ENCODE measurements at regions not wholly inside any gene's neighbourhood (a gene's known extent, or its start where the extent isn't known, plus 50 kb on each side); places are given as distances from the start of the nearest gene placed in this dataset.

DNA sequence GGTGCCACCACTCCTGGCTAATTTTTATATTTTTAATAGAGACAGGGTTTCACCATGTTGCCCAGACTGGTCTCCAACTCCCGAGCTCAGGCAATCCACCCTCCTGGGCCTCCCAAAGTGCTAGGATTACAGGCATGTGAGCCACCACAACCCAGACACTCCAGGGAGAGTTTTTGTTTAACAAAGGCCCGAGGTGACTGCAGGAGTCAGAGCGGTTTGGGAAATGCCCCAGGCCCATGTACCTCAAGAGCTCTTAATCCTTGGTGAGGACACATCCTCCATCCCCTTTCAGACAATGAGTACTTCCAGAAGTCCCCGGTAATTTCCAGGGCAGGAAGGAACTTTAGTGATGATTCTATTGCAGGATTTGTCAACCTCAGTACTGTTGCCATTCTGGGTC, 176.0 kb downstream of the ESRRB start:
- H3K4me3 ChIP-seq, result no peak overlapping the region
- no peak overlapping the region for H3K27ac ChIP-seq
- DNase-seq (no peak), ATAC-seq (no peak)
- H3K27me3 ChIP-seq, result no peaks in the 10 kb centered on the region
- H3K4me1 ChIP-seq, result no peaks in the 10 kb centered on the region
- intact Hi-C loops (cut with DNase I), result no loop called here
- no peaks in the 10 kb centered on the region for H3K36me3 ChIP-seq
- TF ChIP-seq, protein P1, sequence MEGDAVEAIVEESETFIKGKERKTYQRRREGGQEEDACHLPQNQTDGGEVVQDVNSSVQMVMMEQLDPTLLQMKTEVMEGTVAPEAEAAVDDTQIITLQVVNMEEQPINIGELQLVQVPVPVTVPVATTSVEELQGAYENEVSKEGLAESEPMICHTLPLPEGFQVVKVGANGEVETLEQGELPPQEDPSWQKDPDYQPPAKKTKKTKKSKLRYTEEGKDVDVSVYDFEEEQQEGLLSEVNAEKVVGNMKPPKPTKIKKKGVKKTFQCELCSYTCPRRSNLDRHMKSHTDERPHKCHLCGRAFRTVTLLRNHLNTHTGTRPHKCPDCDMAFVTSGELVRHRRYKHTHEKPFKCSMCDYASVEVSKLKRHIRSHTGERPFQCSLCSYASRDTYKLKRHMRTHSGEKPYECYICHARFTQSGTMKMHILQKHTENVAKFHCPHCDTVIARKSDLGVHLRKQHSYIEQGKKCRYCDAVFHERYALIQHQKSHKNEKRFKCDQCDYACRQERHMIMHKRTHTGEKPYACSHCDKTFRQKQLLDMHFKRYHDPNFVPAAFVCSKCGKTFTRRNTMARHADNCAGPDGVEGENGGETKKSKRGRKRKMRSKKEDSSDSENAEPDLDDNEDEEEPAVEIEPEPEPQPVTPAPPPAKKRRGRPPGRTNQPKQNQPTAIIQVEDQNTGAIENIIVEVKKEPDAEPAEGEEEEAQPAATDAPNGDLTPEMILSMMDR (IDR thresholded peaks at IDR 0.05), result no peak
- no peaks in the 10 kb centered on the region for H3K9me3 ChIP-seq

DNA sequence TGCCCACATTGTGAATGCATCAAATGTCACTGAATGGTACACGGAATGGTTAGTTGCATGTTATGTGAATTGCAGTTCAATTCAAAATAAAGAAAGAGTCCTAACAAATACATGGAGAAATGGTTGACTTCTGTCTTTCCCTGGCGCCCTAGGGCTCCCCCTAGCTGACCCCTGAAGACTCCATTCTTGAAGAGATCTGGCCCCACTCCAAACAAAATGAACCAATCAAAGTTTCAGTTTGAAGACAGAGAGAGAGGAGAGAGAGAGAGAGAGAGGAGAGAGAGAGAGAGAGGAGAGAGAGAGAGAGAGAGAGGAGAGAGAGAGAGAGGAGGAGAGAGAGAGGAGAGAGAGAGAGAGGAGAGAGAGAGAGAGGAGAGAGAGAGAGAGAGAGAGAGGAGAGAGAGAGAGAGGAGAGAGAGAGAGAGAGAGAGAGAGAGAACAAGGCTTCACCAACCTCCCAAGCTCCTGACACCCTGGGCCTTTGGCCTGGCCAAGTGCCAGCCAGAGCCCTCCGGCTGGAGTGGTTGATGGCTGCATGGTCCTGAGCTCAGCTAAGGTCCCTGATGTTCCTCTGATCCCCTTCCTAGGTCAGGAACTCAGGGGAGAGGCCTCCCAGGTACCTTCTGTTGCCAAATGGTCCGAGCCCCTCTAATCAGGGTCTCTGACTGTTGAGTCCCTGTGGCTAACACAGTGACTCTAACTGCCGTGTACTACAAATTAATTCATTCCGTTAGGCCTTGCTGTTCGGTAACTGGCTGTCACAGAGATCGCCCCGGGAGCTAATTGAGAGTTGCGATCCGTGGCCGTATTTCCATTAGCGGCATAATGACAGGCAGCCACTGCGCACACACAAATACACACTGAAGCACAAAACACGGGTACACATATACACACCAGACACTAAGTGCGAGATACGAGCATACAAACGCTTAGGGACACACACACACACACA, 188.8 kb downstream of the ESRRB start:
- no peaks in the 10 kb centered on the region for H3K36me3 ChIP-seq
- TF ChIP-seq, protein P1 (IDR thresholded peaks at IDR 0.05), result no peak
- no peak overlapping the region for H3K27ac ChIP-seq
- ATAC-seq (no peak), DNase-seq (no peak)
- H3K4me3 ChIP-seq, result no peak overlapping the region
- H3K4me1 ChIP-seq, result no peaks in the 10 kb centered on the region
- H3K27me3 ChIP-seq, result no peaks in the 10 kb centered on the region
- intact Hi-C loops (cut with DNase I), result no loop called here
- no peaks in the 10 kb centered on the region for H3K9me3 ChIP-seq

DNA sequence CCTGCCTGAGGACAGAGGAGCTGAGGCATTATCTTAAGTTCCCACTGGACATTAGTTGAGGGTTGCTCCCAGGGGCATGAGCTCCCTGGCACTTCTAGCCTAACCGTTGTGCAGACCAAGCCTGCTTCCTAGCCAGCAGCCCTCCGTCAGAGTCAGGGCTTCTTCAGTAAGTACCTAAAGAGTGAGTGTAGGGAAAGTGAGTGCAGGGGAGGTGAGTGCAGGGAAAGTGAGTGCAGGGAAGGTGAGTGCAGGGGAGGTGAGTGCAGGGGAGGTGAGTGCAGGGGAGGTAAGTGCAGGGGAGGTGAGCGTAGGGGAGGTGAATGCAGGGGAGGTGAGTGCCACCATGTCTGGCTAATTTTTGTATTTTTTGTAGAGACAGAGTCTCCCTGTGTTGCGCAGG, 190.5 kb downstream of the ESRRB start:
- H3K4me3 ChIP-seq, result no peak overlapping the region
- H3K9me3 ChIP-seq, result no peaks in the 10 kb centered on the region
- intact Hi-C loops (cut with DNase I), result no loop called here
- ATAC-seq (no peak), DNase-seq (no peak)
- no peaks in the 10 kb centered on the region for H3K36me3 ChIP-seq
- H3K4me1 ChIP-seq, result no peaks in the 10 kb centered on the region
- H3K27me3 ChIP-seq, result no peaks in the 10 kb centered on the region
- no peak overlapping the region for H3K27ac ChIP-seq
- TF ChIP-seq, protein P1 (IDR thresholded peaks at IDR 0.05), result no peak

DNA sequence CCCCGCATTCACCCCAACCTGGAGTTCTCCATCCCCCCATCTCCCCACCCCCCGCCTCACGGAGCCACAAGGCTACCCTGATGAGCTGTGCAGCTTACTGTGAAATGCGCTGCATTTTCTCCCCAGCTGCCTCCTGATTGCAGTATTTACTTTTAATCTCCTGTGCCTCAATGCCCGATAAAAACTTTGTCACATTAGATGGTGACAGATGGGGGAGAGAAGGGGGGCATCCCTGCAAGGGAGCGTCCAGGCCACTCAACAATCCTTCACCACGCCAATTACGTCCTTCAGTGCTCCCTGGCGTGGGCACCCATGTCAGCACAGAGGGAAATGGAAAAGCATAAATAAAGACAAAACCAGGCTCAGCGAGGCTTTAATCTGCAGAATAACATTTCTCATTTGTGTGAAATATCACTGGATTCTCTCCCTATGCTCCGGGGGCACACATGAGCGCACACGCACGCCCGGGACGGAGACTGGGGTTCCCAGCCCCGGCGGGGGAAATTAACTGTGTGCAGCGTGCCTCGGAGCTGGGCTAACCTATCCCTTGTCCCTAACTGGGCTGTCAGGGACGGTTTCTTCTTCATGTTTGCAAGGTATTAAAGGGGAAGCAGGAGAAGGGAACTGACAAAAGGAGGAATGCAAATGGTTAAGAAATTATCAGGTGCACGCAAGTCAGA, 186.7 kb upstream of the VASH1 start:
- TF ChIP-seq, protein P1 (IDR thresholded peaks at IDR 0.05), result no peak
- Histone ChIP-seq H3K4me3 (no peak overlapping the region), H3K27me3 (peaks cover 10% of the 10 kb centered on the region), H3K27ac (no peak overlapping the region), H3K4me1 (peaks cover 5% of the 10 kb centered on the region), H3K36me3 (no peaks in the 10 kb centered on the region), H3K9me3 (no peaks in the 10 kb centered on the region)
- ATAC-seq (no peak), DNase-seq (no peak)
- intact Hi-C loops (cut with DNase I), result no loop called here

DNA sequence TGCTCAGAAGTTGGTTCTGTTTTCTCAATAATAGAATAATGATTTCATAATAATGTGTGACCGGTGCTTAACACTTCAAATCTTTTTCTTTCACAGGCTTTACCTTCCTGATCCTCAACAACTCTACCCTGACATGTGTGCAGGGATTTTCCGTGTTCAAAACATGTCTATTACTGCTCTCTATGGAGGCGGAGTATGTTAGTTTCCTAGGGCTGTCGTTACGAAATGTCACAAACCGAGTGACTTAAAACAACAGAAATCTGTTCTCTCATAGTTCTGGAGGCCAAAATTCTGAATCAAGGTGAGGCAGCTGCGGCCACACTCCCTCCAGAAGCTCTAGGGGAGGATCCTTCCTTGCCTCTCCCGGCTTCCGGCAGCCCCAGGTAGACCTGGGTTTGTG, 186.2 kb upstream of the VASH1 start:
- Histone ChIP-seq H3K36me3 (no peaks in the 10 kb centered on the region), H3K4me3 (no peak overlapping the region), H3K9me3 (no peaks in the 10 kb centered on the region), H3K27ac (no peak overlapping the region), H3K27me3 (peaks cover 10% of the 10 kb centered on the region), H3K4me1 (peaks cover 5% of the 10 kb centered on the region)
- intact Hi-C loops (cut with DNase I), result no loop called here
- TF ChIP-seq, protein P1 (IDR thresholded peaks at IDR 0.05), result no peak
- DNase-seq, result no peak
- no peak for ATAC-seq
